Stimulated activated CD4-positive, alpha-beta T cell treated with anti-CD3 and anti-CD28 coated beads, Interleukin-15, amount 100 ng/mL, for 24 hours (primary cell): ENCODE measurements at regions not wholly inside any gene's neighbourhood (a gene's known extent, or its start where the extent isn't known, plus 50 kb on each side); places are given as distances from the start of the nearest gene placed in this dataset.
"Not testable (repeated sequence)": the region's sequence is repeated elsewhere in the genome, so short reads cannot be mapped to it uniquely, and the experiment has no call there.

Experiments used
- DNase-seq: peaks from one replicate; pipeline ENCODE4 v3.0.0-alpha.2; 2020

GRCh38 chr2:7649461-7650228, 732.4 kb downstream of the RNF144A start:
- no peak for DNase-seq

GRCh38 chr2:7653617-7654016, 736.4 kb downstream of the RNF144A start:
- no peak for DNase-seq

- no peak for DNase-seq
Measured at GRCh38 chr2:7655629-7656028, 738.4 kb downstream of the RNF144A start.

- not testable (repeated sequence) for DNase-seq
Measured at GRCh38 chr2:7657526-7657925, 740.3 kb downstream of the RNF144A start.

- DNase-seq = no peak
Measured at GRCh38 chr2:7658486-7658885, 741.3 kb downstream of the RNF144A start.

- no peak for DNase-seq
Measured at GRCh38 chr2:7660816-7661215, 743.6 kb downstream of the RNF144A start.

- DNase-seq = no peak
Measured at GRCh38 chr2:7661502-7661901, 744.3 kb downstream of the RNF144A start.

GRCh38 chr2:7665880-7666279, 748.7 kb downstream of the RNF144A start:
- DNase-seq = no peak

GRCh38 chr2:7666596-7667259, 749.5 kb downstream of the RNF144A start:
- DNase-seq = no peak

GRCh38 chr2:7667260-7667757, 750.1 kb downstream of the RNF144A start:
- no peak for DNase-seq

- DNase-seq = no peak
Measured at GRCh38 chr2:7670905-7671641, 753.9 kb downstream of the RNF144A start.

GRCh38 chr2:7672027-7672684, 754.9 kb downstream of the RNF144A start:
- peak; percentile 74 for DNase-seq

GRCh38 chr2:7672685-7673071, 755.5 kb downstream of the RNF144A start:
- peak; percentile 18 for DNase-seq

GRCh38 chr2:7673101-7673500, 755.9 kb downstream of the RNF144A start:
- no peak for DNase-seq

GRCh38 chr2:7673853-7674252, 756.6 kb downstream of the RNF144A start:
- DNase-seq = no peak

GRCh38 chr2:7674606-7675005, 757.4 kb downstream of the RNF144A start:
- no peak for DNase-seq

GRCh38 chr2:7676714-7677113, 759.5 kb downstream of the RNF144A start:
- DNase-seq = no peak

- DNase-seq = no peak
Measured at GRCh38 chr2:7681881-7682461, 764.8 kb downstream of the RNF144A start.

GRCh38 chr2:7683196-7683595, 766.0 kb downstream of the RNF144A start:
- no peak for DNase-seq

GRCh38 chr2:7683708-7684107, 766.5 kb downstream of the RNF144A start:
- no peak for DNase-seq

- no peak for DNase-seq
Measured at GRCh38 chr2:7685342-7686015, 768.3 kb downstream of the RNF144A start.

GRCh38 chr2:7686016-7686385, 768.8 kb downstream of the RNF144A start:
- no peak for DNase-seq
